Esophagus muscularis mucosa (tissue), 4 donors: ENCODE measurements at regions not wholly inside any gene's neighbourhood (a gene's known extent, or its start where the extent isn't known, plus 50 kb on each side); places are given as distances from the start of the nearest gene placed in this dataset.

ENCODE experiments used
- DNase-seq: peaks from one replicate; pipeline ENCODE4 v3.0.0-alpha.2; 2017; ENCODE audit errors: extremely low spot score
- H3K27ac ChIP-seq, 4 donors: fragments of 200-600 bp; sonication (generic); replicated peaks in 1 of 4; 1 replicate in 3 of 4; 2 replicates in 1 of 4; pipeline ENCODE4 v1.5.1; 2016 to 2019; ENCODE audit warnings: mild to moderate bottlenecking in 1 of 4
- H3K27me3 ChIP-seq, 4 donors: fragments of 200-600 bp; sonication (generic); one replicate each; pipeline versions ENCODE4 v1.5.1 to v1.6.0; 2016 to 2019
- H3K36me3 ChIP-seq, 4 donors: fragments of 200-600 bp; sonication (generic); one replicate each; pipeline ENCODE4 v1.5.1; 2016 to 2019
- H3K4me1 ChIP-seq, 4 donors: fragments of 200-600 bp; sonication (generic); one replicate each; pipeline ENCODE4 v1.5.1; 2016 to 2019
- H3K4me3 ChIP-seq, 4 donors: fragments of 200-600 bp; sonication (generic); 1 replicate in 2 of 4; 2 replicates in 2 of 4; pipeline ENCODE4 v1.5.1; 2016 to 2019; ENCODE audit warnings: mild to moderate bottlenecking in 4 of 4, moderate library complexity in 1 of 4
- H3K9me3 ChIP-seq, 4 donors: fragments of 200-600 bp; sonication (generic); 1 replicate in 3 of 4; 2 replicates in 1 of 4; pipeline ENCODE4 v1.5.1; 2016 to 2019
- CTCF ChIP-seq, 3 experiments: fragments of 200-600 bp in 2 of 3; fragments of 450-650 bp in 1 of 3; sonication (generic) in 2 of 3; IDR thresholded peaks; one replicate each; pipeline ENCODE4 v1.5.1; 2017 to 2019; ENCODE audit warnings: antibody characterized with exemption in 3 of 3, mild to moderate bottlenecking in 2 of 3, moderate library complexity in 1 of 3
- EP300 ChIP-seq: sonication (generic); formaldehyde crosslinking; IDR thresholded peaks from one replicate; pipeline ENCODE4 v1.6.1; 2017; ENCODE audit warnings: antibody characterized with exemption
- POLR2A ChIP-seq: fragments of 450-650 bp; IDR thresholded peaks from one replicate; pipeline ENCODE4 v1.6.1; 2017; ENCODE audit warnings: antibody characterized with exemption, moderate library complexity, mild to moderate bottlenecking, low read depth
- POLR2AphosphoS5 ChIP-seq, 2 donors: sonication (generic); formaldehyde crosslinking; IDR thresholded peaks; one replicate each; pipeline ENCODE4 v1.6.1; 2017; ENCODE audit warnings: antibody characterized with exemption in 2 of 2
- WGBS: methylation state at CpG from one replicate; pipeline ENCODE4 v1.1.5; 2018; 5-methylcytosine and 5-hydroxymethylcytosine counted together
- intact Hi-C: fragments of 100-400 bp; cut with DNase I; formaldehyde crosslinking; loops from one replicate; pipeline ENCODE4 v1.15.1; 2023

- Histone ChIP-seq H3K4me1 (no peaks in the 10 kb centered on the region), H3K27ac (no peak overlapping the region), H3K9me3 (peaks cover 0 to 29% (median 18%) of the 10 kb centered on the region in 4 donors), H3K27me3 (peaks cover 0 to 3% (median 0%) of the 10 kb centered on the region in 4 donors), H3K4me3 (no peak overlapping the region), H3K36me3 (no peaks in the 10 kb centered on the region)
- DNase-seq = no peak
- TF ChIP-seq POLR2AphosphoS5 (IDR thresholded peaks at IDR 0.05) (no peak), POLR2A (no peak), CTCF (IDR thresholded peaks at IDR 0.05) (no peak), EP300 (no peak)
- intact Hi-C loops = no loop called here
- WGBS = 68% methylated on average over 7 of the region's 7 CpGs
Measured at GRCh38 chr10:130395248-130395936, 259.2 kb downstream of the GLRX3 start.

GRCh38 chr10:130396044-130396443 lies 259.9 kb downstream of the GLRX3 start:
- Histone ChIP-seq H3K36me3 (no peaks in the 10 kb centered on the region), H3K9me3 (peaks cover 0 to 29% (median 18%) of the 10 kb centered on the region in 4 donors), H3K4me1 (no peaks in the 10 kb centered on the region), H3K27me3 (peaks cover 0 to 3% (median 0%) of the 10 kb centered on the region in 4 donors), H3K4me3 (no peak overlapping the region), H3K27ac (no peak overlapping the region)
- TF ChIP-seq POLR2AphosphoS5 (IDR thresholded peaks at IDR 0.05) (no peak), POLR2A (no peak), CTCF (IDR thresholded peaks at IDR 0.05) (no peak), EP300 (no peak)
- intact Hi-C loops = no loop called here
- 86% methylated on average over 5 of the region's 5 CpGs for WGBS
- no peak for DNase-seq

GRCh38 chr10:130398090-130398994 lies 262.2 kb downstream of the GLRX3 start:
- Histone ChIP-seq H3K9me3 (peaks cover 0 to 29% (median 16%) of the 10 kb centered on the region in 4 donors), H3K4me3 (no peak overlapping the region), H3K4me1 (no peaks in the 10 kb centered on the region), H3K27ac (no peak overlapping the region), H3K36me3 (no peaks in the 10 kb centered on the region), H3K27me3 (no peaks in the 10 kb centered on the region)
- 88% methylated on average over 15 of the region's 15 CpGs for WGBS
- DNase-seq = no peak
- TF ChIP-seq POLR2A (no peak), CTCF (IDR thresholded peaks at IDR 0.05) (no peak), POLR2AphosphoS5 (IDR thresholded peaks at IDR 0.05) (no peak), EP300 (no peak)
- intact Hi-C loops = no loop called here

- Histone ChIP-seq H3K27ac (no peak overlapping the region), H3K36me3 (no peaks in the 10 kb centered on the region), H3K4me1 (no peaks in the 10 kb centered on the region), H3K4me3 (no peak overlapping the region), H3K9me3 (peaks cover 0 to 29% (median 16%) of the 10 kb centered on the region in 4 donors), H3K27me3 (no peaks in the 10 kb centered on the region)
- no peak for DNase-seq
- 61% methylated on average over 9 of the region's 10 CpGs for WGBS
- TF ChIP-seq POLR2A = no peak
- TF ChIP-seq POLR2AphosphoS5 (IDR thresholded peaks at IDR 0.05) = no peak
- no peak for TF ChIP-seq CTCF (IDR thresholded peaks at IDR 0.05)
- no peak for TF ChIP-seq EP300
- intact Hi-C loops = no loop called here
Measured at GRCh38 chr10:130399425-130399950, 263.3 kb downstream of the GLRX3 start.
